ENCODE measurements at regions not wholly inside any gene's neighbourhood (a gene's known extent, or its start where the extent isn't known, plus 50 kb on each side); places are given as distances from the start of the nearest gene placed in this dataset.

DNA sequence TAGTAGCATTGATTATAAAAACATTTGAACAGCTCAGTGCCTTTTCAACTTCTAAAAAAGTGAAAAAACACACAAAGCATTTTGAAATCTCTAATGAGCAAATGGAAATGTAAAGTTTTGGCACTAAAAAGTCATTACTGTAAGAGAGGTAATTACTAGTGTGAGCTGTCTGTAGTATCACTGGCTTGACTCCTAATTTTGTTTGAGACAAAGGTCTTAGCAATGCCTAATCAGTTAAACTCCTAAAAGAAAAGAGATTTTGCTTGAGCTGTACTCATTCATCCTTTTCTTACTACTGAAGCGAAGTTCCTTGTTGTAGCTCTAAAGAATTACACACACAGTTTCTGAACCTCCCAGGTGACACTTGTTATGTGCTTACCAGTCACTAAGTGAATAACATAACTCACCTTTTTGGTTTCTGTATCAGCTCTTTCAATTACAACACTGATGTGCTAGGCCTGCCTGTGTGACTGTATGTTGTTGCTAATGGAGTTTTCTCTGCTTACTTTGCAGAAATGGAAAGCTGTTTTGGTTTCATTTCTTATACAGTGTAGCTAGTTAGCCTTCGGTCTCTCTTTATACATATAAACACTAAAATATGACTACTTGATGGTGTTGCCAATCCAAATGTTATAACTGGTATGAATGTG lies 924.4 kb upstream of the TENM4 start:
- DNase-seq: no peak

DNA sequence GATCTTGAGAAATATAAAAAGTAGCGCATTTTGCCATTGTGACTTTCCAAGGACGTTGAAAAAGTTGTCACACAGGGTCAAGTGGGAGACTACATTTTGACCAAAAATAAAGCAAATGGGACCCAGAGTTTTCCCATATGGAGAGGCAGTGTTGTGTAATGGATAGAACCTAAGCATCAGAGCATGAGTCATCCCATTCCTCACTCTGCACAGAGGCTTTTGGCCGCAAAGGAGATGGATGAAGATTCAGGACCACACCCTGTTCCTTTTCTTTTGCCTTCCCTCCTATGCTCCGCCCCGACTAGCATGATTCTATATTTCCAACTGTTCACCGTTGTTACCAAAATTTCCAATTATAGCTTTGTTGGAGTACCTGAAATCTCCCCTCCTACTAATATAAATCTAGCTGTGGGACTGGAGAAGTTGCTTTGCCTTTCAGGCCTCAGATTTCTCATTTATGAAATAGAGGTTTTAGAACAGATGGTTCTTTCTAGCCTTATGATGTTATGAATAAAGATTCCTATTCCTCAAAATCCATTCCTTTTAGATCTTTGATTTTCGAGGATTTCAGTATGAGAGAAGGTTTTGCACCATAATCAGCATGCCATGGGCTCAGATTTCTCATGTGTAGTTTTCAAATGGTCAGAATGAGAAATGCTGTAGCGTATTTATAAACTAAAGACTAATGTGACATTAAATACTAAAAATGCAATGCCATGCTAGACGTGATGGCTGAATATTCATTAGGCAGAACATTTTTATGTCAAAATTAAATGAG lies 921.9 kb upstream of the TENM4 start:
- no peak for DNase-seq

- DNase-seq: no peak
Observed at GRCh38 chr11:80355251-80355650, 914.4 kb upstream of the TENM4 start.

DNA sequence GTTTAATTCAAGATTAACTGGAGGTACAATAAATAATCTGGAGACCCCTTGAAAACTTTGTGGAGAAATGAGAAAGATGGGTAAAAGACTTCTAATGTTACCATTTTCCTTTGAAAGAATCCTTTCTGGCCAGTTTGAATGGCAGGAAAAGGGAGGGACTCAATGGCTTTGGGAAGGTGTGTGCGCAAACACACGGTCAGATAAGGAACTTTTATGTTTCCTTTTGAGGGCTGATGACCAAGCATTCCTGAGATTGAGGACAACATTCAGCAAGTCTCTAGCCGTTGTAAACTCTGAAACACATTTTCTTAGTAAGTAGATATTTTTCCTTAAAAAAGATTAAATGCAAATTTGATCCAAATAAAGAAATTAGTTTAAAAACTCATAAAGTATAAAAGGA lies 909.7 kb upstream of the TENM4 start:
- DNase-seq: no peak

DNA sequence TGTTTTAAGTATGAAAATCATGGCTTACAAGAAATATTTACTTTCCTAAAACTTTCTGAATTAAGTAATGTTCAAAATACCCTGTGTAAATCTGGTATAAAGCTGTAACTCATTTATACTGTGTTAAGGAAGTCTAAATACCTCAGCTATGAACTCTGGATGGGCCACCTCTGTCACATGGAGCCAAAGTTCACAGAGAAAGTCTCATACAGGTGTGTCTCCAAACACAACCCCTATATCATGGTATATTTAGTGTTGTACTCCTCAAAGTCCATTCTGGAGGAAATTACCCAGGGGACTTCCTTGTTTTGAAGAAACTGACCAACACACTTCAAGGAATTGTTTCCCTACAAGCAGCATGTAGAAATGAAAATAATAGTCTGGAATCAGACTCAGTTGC lies 909.2 kb upstream of the TENM4 start:
- no peak for DNase-seq

DNA sequence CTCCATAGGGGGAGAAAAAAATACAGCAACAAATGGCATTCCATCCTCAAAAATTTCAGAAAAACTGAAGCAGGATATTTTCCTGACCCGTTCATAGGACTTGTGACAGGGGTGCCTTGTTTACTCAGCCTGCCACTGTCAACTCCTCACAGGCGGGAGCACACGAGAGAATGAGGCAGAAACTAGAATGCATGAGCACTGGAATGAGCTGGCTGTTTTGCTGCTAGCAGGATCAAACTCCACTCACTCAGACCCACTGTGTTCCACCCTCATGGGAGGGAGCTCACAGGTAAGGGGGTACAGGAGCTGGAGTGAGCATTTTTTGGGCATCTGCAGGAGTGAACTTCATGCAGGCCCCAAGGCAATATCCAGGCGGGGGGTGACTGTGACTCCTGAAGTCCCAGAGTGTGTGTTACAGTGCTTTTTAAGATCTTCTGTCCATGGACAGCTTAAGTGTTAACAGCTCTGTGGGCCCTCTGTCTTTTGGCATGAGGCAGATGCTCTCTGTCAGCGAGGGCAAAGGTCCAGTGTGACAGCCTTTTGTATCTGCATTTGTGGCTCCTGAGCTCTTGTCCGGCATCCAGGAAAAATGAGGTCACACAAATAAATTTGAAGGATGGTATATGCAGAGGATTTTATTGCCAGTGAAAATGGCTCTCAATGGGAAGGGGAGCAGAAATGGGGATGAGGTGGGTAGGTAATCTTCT lies 905.7 kb upstream of the TENM4 start:
- DNase-seq: no peak

- no peak for DNase-seq
Observed at GRCh38 chr11:80343436-80343835, 902.6 kb upstream of the TENM4 start.

GRCh38 chr11:80338231-80338630 lies 897.4 kb upstream of the TENM4 start:
- no peak for DNase-seq

- DNase-seq: no peak
Observed at GRCh38 chr11:80331694-80332093, 890.9 kb upstream of the TENM4 start.

DNA sequence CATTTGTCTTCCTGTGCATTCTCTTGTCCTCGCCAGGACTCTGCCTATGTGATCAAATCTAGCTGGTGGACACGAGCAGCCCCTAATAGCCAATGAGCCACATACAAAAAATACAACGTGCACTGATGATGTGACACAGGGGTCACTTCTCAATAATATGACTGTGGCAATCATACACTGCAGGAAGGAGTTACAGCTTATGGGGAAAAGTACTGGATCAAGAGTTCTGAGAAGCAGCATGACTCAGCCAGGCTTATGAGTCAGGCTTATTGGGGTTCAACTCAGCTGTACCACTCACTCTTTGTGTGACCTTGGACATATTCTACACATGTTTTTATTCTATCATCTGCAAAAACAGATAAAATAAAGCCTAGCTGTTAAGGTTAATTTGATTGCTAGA lies 889.4 kb upstream of the TENM4 start:
- DNase-seq: no peak

DNA sequence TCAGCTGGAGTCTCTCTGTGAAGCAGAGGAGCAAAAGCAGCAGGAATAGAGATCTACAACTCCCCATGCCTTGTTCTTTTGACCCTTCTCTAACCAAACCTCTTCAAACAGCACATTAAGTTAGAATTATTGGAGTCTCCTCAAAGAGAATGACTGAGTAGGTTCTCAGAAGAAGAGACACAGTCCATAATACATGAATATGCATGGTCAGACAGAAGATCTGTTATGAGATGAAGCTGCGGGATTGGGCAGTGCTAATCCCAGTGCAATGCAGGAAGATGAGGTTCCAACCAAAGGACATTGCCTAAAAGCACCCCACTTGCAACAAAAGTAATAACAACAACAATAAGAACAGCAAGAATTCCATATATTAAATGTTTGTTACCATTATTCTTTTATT lies 887.9 kb upstream of the TENM4 start:
- no peak for DNase-seq

DNA sequence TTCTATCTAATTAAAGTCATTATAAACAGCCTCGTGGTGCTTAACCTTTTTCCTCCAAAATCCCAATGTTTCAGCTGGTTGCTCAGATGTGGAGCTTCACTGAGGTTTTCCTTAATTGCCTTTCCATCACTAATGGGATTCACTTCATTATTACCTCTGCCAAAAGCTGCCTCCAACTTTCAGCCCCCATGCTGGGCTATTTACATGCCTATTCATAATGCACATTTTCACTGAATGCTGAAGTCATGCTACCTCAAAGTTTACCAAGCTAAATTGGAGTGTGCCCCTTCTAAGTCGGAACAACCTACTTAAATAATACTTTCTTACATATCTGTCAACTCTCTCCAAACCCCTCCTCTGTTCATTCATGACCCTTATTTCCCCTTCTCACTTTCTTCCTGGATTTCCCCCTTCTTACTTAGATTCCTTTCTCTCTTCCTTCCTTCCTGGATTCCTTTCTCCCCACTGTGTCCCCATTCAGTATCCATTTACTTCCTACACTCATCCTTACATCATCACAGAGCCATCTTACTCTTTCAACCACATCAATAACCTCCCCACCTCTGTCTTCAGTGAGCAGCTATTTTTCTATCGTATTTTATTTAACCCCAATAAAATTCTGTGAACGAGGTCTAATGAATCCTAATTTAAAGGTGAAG lies 887.3 kb upstream of the TENM4 start:
- no peak for DNase-seq

GRCh38 chr11:80321786-80322185 lies 881.0 kb upstream of the TENM4 start:
- no peak for DNase-seq

- no peak for DNase-seq
Observed at GRCh38 chr11:80320765-80321164, 879.9 kb upstream of the TENM4 start.

DNA sequence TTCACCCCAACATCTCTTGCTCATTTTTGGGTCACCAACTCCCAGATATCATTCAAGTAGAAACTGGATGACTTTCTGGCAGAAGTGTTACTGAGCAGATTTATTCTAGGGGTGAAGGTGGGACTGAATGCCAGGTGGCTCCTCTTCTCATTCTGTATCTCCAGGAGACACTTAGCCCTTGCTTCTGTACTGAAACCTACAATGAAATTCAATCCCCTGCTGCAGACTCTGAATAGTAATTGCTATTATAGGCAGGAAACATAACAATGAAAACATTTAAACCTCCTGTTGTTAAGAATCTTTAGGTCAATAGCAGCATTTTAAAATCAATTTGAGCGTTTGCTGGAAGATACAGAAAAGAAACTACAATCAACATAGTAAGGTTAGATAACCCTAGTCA lies 879.4 kb upstream of the TENM4 start:
- DNase-seq: no peak

- no peak for DNase-seq
Observed at GRCh38 chr11:80317612-80318011, 876.8 kb upstream of the TENM4 start.

- no peak for DNase-seq
Observed at GRCh38 chr11:80315200-80315599, 874.4 kb upstream of the TENM4 start.

DNA sequence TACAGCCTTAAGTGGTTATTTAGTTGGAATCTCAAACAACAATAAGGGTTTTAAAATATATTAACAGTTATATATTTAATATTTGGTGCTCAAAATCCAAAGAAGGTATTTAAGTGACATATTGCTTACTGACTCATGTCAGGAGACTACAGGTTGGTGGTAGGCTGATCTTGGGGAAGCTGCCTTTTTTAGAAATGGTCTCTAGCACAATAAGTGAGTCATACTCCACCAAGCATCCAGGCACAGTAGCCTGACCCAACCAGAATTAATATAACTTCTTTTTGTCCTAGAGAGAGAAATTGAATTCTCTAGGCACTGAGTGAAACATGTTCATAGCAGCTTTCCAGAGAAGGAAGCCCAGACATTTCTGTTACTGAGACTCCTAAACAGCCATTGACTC lies 868.5 kb upstream of the TENM4 start:
- DNase-seq: no peak

DNA sequence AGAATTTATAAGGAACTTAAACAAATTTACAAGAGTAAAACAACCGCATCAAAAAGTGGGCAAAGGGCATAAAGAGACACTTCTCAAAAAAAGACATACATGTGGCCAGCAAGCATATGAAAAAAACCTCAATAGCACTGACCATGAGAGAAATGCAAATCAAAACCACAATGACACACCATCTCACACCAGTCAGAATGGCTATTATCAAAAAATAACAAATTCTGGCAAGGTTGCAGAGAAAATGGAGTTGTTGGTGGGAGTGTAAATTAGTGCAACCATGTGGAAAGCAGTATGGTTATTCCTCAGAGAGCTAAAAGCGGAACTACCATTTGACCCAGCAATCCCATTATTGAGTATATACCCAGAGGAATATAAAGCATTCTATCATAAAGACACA lies 866.8 kb upstream of the TENM4 start:
- DNase-seq: no peak

GRCh38 chr11:80297858-80298632 lies 857.2 kb upstream of the TENM4 start:
- no peak for DNase-seq

- no peak for DNase-seq
Observed at GRCh38 chr11:80293293-80293692, 852.5 kb upstream of the TENM4 start.

DNA sequence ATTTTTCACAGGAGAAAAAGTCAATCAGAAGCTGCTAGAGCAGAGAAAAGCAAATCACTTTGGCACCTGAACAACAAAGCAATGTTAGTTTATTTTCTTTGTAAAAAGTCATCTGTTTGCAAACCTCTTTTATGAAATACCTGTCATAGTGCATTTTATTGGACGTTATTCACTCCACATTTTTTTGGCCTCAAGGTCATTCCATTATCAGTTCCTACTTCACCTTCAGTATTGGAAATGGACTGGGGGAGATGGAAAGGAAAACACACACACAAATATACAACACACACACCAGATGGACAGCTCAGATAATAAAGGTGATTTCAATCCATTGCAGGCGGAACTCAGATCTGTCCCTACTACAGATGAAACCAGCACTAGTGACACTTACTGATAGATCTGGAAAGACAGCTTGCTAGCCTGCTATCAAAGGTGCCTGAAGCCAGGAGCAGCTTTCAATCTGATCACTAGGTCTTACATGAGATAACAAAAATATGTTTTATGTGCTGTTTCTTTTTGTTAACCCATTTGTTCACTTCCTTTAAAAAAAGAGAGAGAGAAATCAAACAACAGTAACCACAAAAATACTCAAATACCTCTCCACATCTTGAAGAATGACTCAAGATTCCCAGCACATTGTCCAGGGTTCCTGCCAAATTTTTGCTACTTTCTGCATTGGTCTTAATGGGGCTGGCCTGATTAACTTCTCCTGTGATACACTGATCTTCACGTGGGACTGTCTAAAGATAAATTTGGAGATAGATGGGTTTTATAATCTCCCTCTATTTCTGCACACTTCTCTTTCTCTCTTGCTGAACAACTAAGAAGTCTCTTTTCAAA lies 844.3 kb upstream of the TENM4 start:
- DNase-seq: no peak
